ENCODE measurements at regions not wholly inside any gene's neighbourhood (a gene's known extent, or its start where the extent isn't known, plus 50 kb on each side); places are given as distances from the start of the nearest gene placed in this dataset.

- no peaks in the 10 kb centered on the region for H3K36me3 ChIP-seq (ENCODE audit: insufficient read depth, low read length)
- H3K4me1 ChIP-seq (ENCODE audit: insufficient read depth, low read length): peaks cover 16% of the 10 kb centered on the region; the same call in 1 of the 2 replicates
- H3K9me3 ChIP-seq (ENCODE audit: control insufficient read depth, insufficient read depth, low read length): no peaks in the 10 kb centered on the region
- no peak overlapping the region for H3K9ac ChIP-seq (ENCODE audit: low read depth, low read length)
Measured at GRCh38 chr6:44559486-44560270, 172.2 kb downstream of the CDC5L start.

GRCh38 chr6:44560458-44561059, 173.1 kb downstream of the CDC5L start:
- no peaks in the 10 kb centered on the region for H3K36me3 ChIP-seq (ENCODE audit: insufficient read depth, low read length)
- H3K9me3 ChIP-seq (ENCODE audit: control insufficient read depth, insufficient read depth, low read length): no peaks in the 10 kb centered on the region
- H3K4me1 ChIP-seq (ENCODE audit: insufficient read depth, low read length): peaks cover 16% of the 10 kb centered on the region; the same call in 1 of the 2 replicates
- H3K9ac ChIP-seq (ENCODE audit: low read depth, low read length): peak overlapping the region; percentile 27; the same call in 1 of the 2 replicates

- Histone ChIP-seq H3K9ac (ENCODE audit: low read depth, low read length) (peak overlapping the region; percentile 27; the same call in 1 of the 2 replicates), H3K36me3 (ENCODE audit: insufficient read depth, low read length) (no peaks in the 10 kb centered on the region), H3K4me1 (ENCODE audit: insufficient read depth, low read length) (peaks cover 16% of the 10 kb centered on the region; the same call in 1 of the 2 replicates), H3K9me3 (ENCODE audit: control insufficient read depth, insufficient read depth, low read length) (no peaks in the 10 kb centered on the region)
Measured at GRCh38 chr6:44561060-44561623, 173.6 kb downstream of the CDC5L start.

DNA sequence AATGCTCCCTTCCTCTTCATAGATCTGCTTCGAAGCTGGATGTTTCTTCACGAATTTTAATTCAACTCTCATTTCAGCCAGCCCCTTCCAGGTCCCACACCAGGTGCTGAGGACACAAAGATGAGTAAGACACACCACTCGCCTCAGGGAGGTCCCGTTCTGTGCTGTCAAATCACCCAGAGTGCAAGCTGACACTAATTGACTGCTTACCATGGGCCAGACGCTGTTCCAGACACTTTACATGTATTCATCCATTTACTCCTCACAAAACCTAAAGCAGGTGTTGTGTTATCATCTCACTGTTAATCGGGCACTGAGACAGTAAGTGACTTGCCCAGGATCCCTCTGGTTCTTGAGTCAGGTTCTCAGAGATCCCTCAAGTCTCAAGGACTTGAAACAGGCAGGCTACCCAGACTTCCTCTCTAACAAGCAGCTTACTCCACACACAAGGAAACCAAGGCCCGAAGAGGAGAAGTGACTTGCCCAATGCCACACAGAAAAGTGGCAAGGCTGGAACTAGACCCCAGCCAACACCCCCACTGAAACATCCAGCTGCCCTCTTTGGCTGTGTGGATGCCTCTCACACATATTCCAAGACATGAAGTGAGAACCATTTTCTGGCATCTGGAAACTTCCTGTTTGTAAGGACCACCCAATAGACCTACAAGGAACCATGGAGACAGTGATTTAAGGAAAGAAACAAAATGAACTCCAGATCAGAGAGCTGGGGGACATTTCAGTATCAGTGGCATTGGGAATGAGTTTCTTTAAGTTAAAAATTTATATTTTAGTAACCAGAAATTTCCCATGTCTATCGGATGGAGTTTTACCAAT, 174.5 kb downstream of the CDC5L start:
- H3K36me3 ChIP-seq (ENCODE audit: insufficient read depth, low read length): no peaks in the 10 kb centered on the region
- H3K9ac ChIP-seq (ENCODE audit: low read depth, low read length): no peak overlapping the region
- H3K9me3 ChIP-seq (ENCODE audit: control insufficient read depth, insufficient read depth, low read length): no peaks in the 10 kb centered on the region
- H3K4me1 ChIP-seq (ENCODE audit: insufficient read depth, low read length): peaks cover 16% of the 10 kb centered on the region; the same call in 1 of the 2 replicates

- H3K9me3 ChIP-seq (ENCODE audit: control insufficient read depth, insufficient read depth, low read length): no peaks in the 10 kb centered on the region
- no peaks in the 10 kb centered on the region for H3K36me3 ChIP-seq (ENCODE audit: insufficient read depth, low read length)
- peaks cover 16% of the 10 kb centered on the region; the same call in 1 of the 2 replicates for H3K4me1 ChIP-seq (ENCODE audit: insufficient read depth, low read length)
- no peak overlapping the region for H3K9ac ChIP-seq (ENCODE audit: low read depth, low read length)
Measured at GRCh38 chr6:44563397-44563796, 175.9 kb downstream of the CDC5L start.

DNA sequence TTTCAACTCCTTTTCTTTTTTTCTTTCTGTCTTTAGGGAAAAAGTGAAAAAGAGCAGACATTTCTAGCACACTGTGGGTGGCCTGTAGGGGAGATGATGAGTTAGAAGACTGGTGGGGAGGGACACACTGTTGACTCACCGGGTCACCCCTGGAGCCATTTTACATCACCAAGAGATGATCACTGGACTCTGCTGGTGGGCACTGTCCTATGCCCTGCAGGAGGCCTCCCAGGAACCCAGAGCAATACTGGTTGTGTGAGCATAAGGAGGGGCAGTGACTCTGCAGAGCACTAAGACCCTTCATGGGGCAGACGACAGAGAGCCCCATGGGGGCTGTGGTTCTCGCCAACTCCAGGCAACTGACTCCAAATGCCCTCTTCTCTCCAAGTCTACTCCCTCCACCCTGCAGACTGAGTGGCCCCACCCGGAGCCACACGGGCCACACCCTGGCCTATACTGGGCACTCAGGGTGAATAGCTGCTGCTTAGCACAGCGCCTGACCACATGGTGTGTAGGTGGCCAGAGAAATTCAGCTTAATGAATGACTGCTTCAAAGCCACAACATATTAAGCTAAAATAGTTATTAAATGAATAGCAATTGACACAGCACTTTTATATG, 177.5 kb downstream of the CDC5L start:
- Histone ChIP-seq H3K4me1 (ENCODE audit: insufficient read depth, low read length) (peaks cover 11% of the 10 kb centered on the region; the same call in 1 of the 2 replicates), H3K36me3 (ENCODE audit: insufficient read depth, low read length) (no peaks in the 10 kb centered on the region), H3K9ac (ENCODE audit: low read depth, low read length) (no peak overlapping the region), H3K9me3 (ENCODE audit: control insufficient read depth, insufficient read depth, low read length) (no peaks in the 10 kb centered on the region)

- no peak overlapping the region for H3K9ac ChIP-seq (ENCODE audit: low read depth, low read length)
- no peaks in the 10 kb centered on the region; the same call in 1 of the 2 replicates for H3K36me3 ChIP-seq (ENCODE audit: insufficient read depth, low read length)
- H3K4me1 ChIP-seq (ENCODE audit: insufficient read depth, low read length): no peaks in the 10 kb centered on the region; the same call in 1 of the 2 replicates
- no peaks in the 10 kb centered on the region for H3K9me3 ChIP-seq (ENCODE audit: control insufficient read depth, insufficient read depth, low read length)
Measured at GRCh38 chr6:44567406-44567805, 179.9 kb downstream of the CDC5L start.

GRCh38 chr6:44569131-44569530, 181.6 kb downstream of the CDC5L start:
- H3K9me3 ChIP-seq (ENCODE audit: control insufficient read depth, insufficient read depth, low read length): no peaks in the 10 kb centered on the region; the same call in 1 of the 2 replicates
- no peaks in the 10 kb centered on the region; the same call in 1 of the 2 replicates for H3K4me1 ChIP-seq (ENCODE audit: insufficient read depth, low read length)
- no peaks in the 10 kb centered on the region; the same call in 1 of the 2 replicates for H3K36me3 ChIP-seq (ENCODE audit: insufficient read depth, low read length)
- H3K9ac ChIP-seq (ENCODE audit: low read depth, low read length): no peak overlapping the region

GRCh38 chr6:44569931-44570385, 182.5 kb downstream of the CDC5L start:
- H3K9ac ChIP-seq (ENCODE audit: low read depth, low read length): no peak overlapping the region
- H3K36me3 ChIP-seq (ENCODE audit: insufficient read depth, low read length): no peaks in the 10 kb centered on the region; the same call in 1 of the 2 replicates
- H3K4me1 ChIP-seq (ENCODE audit: insufficient read depth, low read length): no peaks in the 10 kb centered on the region
- no peaks in the 10 kb centered on the region; the same call in 1 of the 2 replicates for H3K9me3 ChIP-seq (ENCODE audit: control insufficient read depth, insufficient read depth, low read length)

- H3K36me3 ChIP-seq (ENCODE audit: insufficient read depth, low read length): no peaks in the 10 kb centered on the region; the same call in 1 of the 2 replicates
- no peaks in the 10 kb centered on the region for H3K4me1 ChIP-seq (ENCODE audit: insufficient read depth, low read length)
- H3K9ac ChIP-seq (ENCODE audit: low read depth, low read length): no peak overlapping the region
- H3K9me3 ChIP-seq (ENCODE audit: control insufficient read depth, insufficient read depth, low read length): no peaks in the 10 kb centered on the region; the same call in 1 of the 2 replicates
Measured at GRCh38 chr6:44571510-44571909, 184.0 kb downstream of the CDC5L start.

DNA sequence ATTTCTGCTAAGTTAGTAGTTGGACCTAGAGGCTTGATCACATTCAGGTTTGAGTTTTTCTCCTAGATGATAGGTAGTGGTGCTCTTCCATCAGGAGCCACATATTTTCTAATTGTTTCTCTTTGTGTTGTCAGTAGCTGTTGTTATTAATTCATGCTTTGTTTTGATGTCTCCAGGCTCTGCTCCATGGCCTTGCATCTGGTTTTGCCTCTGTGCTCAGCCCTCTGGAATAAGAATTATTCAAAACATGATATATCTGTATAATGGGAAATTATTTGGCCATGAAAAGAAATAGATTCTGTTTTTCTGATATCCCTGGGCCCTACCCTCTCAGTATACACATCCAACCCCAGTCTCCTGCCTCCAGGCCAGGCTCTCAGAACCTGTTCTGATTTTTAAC, 184.8 kb downstream of the CDC5L start:
- H3K9ac ChIP-seq (ENCODE audit: low read depth, low read length): no peak overlapping the region
- no peaks in the 10 kb centered on the region; the same call in 1 of the 2 replicates for H3K36me3 ChIP-seq (ENCODE audit: insufficient read depth, low read length)
- H3K4me1 ChIP-seq (ENCODE audit: insufficient read depth, low read length): no peaks in the 10 kb centered on the region

DNA sequence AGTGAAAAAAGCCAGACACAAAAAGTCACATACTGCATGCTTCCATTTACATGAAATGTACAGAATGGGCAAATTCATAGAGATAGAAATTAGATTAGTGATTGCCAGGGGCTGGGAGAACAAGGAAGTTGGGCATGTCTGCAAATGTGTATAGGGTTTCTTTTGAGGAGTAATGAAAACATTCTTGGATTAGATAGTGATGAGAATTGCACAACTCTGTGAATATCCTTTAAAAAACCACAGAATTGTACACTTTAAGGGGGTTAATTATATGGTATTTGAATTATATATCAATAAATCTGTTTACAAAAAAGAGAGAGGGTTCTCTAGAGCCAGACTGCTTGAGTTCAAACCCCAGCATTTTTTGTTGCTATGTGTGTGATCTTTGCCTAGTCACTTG, 188.1 kb downstream of the CDC5L start:
- H3K9ac ChIP-seq (ENCODE audit: low read depth, low read length): no peak overlapping the region
- H3K4me1 ChIP-seq (ENCODE audit: insufficient read depth, low read length): no peaks in the 10 kb centered on the region
- no peaks in the 10 kb centered on the region; the same call in 1 of the 2 replicates for H3K9me3 ChIP-seq (ENCODE audit: control insufficient read depth, insufficient read depth, low read length)
- no peaks in the 10 kb centered on the region for H3K36me3 ChIP-seq (ENCODE audit: insufficient read depth, low read length)

More for the DNA sequence above, 184.8 kb downstream of the CDC5L start:
- no peaks in the 10 kb centered on the region; the same call in 1 of the 2 replicates for H3K9me3 ChIP-seq (ENCODE audit: control insufficient read depth, insufficient read depth, low read length)

- H3K4me1 ChIP-seq (ENCODE audit: insufficient read depth, low read length): no peaks in the 10 kb centered on the region
- no peak overlapping the region for H3K9ac ChIP-seq (ENCODE audit: low read depth, low read length)
- no peaks in the 10 kb centered on the region; the same call in 1 of the 2 replicates for H3K9me3 ChIP-seq (ENCODE audit: control insufficient read depth, insufficient read depth, low read length)
- no peaks in the 10 kb centered on the region for H3K36me3 ChIP-seq (ENCODE audit: insufficient read depth, low read length)
Measured at GRCh38 chr6:44576132-44576631, 188.7 kb downstream of the CDC5L start.

All from ES-I3 (cell line).